HG02852 (cell line): ENCODE measurements at regions not wholly inside any gene's neighbourhood (a gene's known extent, or its start where the extent isn't known, plus 50 kb on each side); places are given as distances from the start of the nearest gene placed in this dataset.
"Not testable (repeated sequence)": the region's sequence is repeated elsewhere in the genome, so short reads cannot be mapped to it uniquely, and the experiment has no call there.

Experiments
- ATAC-seq: cut with Tn5 transposase; IDR thresholded peaks from one replicate; pipeline ENCODE4 v1.9.1; 2021; ENCODE audit warnings: mild to moderate bottlenecking, moderate library complexity; ENCODE audit not compliant: unreplicated experiment

GRCh38 chr1:88549536-88549935 lies 134.5 kb upstream of the PKN2 start:
- ATAC-seq: no peak

GRCh38 chr1:88552226-88552625 lies 131.8 kb upstream of the PKN2 start:
- no peak for ATAC-seq

GRCh38 chr1:88557014-88557413 lies 127.1 kb upstream of the PKN2 start:
- ATAC-seq: no peak

- no peak for ATAC-seq
Measured at GRCh38 chr1:88560621-88561020, 123.5 kb upstream of the PKN2 start.

- no peak for ATAC-seq
Measured at GRCh38 chr1:88562991-88563390, 121.1 kb upstream of the PKN2 start.

GRCh38 chr1:88566615-88567387 lies 117.3 kb upstream of the PKN2 start:
- no peak for ATAC-seq

- ATAC-seq: no peak
Measured at GRCh38 chr1:88571506-88571905, 112.6 kb upstream of the PKN2 start.

- ATAC-seq: no peak
Measured at GRCh38 chr1:88579598-88579997, 104.5 kb upstream of the PKN2 start.

- no peak for ATAC-seq
Measured at GRCh38 chr1:88581703-88582102, 102.4 kb upstream of the PKN2 start.

- no peak for ATAC-seq
Measured at GRCh38 chr1:88593358-88593757, 90.7 kb upstream of the PKN2 start.

- ATAC-seq: peak; percentile 48
Measured at GRCh38 chr1:88595355-88596002, 88.6 kb upstream of the PKN2 start.

GRCh38 chr1:88597973-88598372 lies 86.1 kb upstream of the PKN2 start:
- not testable (repeated sequence) for ATAC-seq

- peak; percentile 70 for ATAC-seq
Measured at GRCh38 chr1:88608139-88608943, 75.7 kb upstream of the PKN2 start.

- ATAC-seq: no peak
Measured at GRCh38 chr1:88609051-88609450, 75.0 kb upstream of the PKN2 start.

GRCh38 chr1:88610687-88611086 lies 73.4 kb upstream of the PKN2 start:
- ATAC-seq: no peak

GRCh38 chr1:88612292-88612691 lies 71.8 kb upstream of the PKN2 start:
- no peak for ATAC-seq

- ATAC-seq: no peak
Measured at GRCh38 chr1:88612773-88613172, 71.3 kb upstream of the PKN2 start.

GRCh38 chr1:88618331-88618730 lies 65.7 kb upstream of the PKN2 start:
- ATAC-seq: no peak

GRCh38 chr1:88623101-88623500 lies 61.0 kb upstream of the PKN2 start:
- ATAC-seq: not testable (repeated sequence)
